Osteocyte (in vitro differentiated cells): ENCODE measurements at regions not wholly inside any gene's neighbourhood (a gene's known extent, or its start where the extent isn't known, plus 50 kb on each side); places are given as distances from the start of the nearest gene placed in this dataset.
"Not testable (repeated sequence)": the region's sequence is repeated elsewhere in the genome, so short reads cannot be mapped to it uniquely, and the experiment has no call there.

Experiments used
- DNase-seq: peaks from one replicate; pipeline ENCODE4 v3.0.0; 2021; ENCODE audit warnings: mixed read lengths; ENCODE audit not compliant: unreplicated experiment; ENCODE audit errors: extremely low spot score
- H3K27ac Mint-ChIP-seq: one replicate; pipeline ENCODE4 v1.8.0; 2021; ENCODE audit warnings: mild to moderate bottlenecking, mixed read lengths; ENCODE audit not compliant: unreplicated experiment
- H3K27me3 Mint-ChIP-seq: one replicate; pipeline ENCODE4 v1.8.0; 2021; ENCODE audit warnings: mixed read lengths; ENCODE audit not compliant: unreplicated experiment
- H3K36me3 Mint-ChIP-seq: one replicate; pipeline ENCODE4 v1.8.0; 2021; ENCODE audit warnings: mixed read lengths; ENCODE audit not compliant: unreplicated experiment
- H3K4me1 Mint-ChIP-seq: one replicate; pipeline ENCODE4 v1.8.0; 2021; ENCODE audit warnings: mixed read lengths; ENCODE audit not compliant: unreplicated experiment
- H3K4me3 Mint-ChIP-seq: one replicate; pipeline ENCODE4 v1.8.0; 2021; ENCODE audit warnings: mild to moderate bottlenecking, moderate library complexity, mixed read lengths; ENCODE audit not compliant: unreplicated experiment
- H3K9me3 Mint-ChIP-seq: one replicate; pipeline ENCODE4 v1.8.0; 2021; ENCODE audit warnings: mixed read lengths; ENCODE audit not compliant: unreplicated experiment
- TF ChIP-seq, protein P1 (sequence below): fragments of 200-600 bp; sonication (generic); IDR thresholded peaks from 2 replicates; pipeline ENCODE4 v1.5.0; 2021; ENCODE audit warnings: antibody characterized with exemption, mild to moderate bottlenecking, moderate library complexity

DNA sequence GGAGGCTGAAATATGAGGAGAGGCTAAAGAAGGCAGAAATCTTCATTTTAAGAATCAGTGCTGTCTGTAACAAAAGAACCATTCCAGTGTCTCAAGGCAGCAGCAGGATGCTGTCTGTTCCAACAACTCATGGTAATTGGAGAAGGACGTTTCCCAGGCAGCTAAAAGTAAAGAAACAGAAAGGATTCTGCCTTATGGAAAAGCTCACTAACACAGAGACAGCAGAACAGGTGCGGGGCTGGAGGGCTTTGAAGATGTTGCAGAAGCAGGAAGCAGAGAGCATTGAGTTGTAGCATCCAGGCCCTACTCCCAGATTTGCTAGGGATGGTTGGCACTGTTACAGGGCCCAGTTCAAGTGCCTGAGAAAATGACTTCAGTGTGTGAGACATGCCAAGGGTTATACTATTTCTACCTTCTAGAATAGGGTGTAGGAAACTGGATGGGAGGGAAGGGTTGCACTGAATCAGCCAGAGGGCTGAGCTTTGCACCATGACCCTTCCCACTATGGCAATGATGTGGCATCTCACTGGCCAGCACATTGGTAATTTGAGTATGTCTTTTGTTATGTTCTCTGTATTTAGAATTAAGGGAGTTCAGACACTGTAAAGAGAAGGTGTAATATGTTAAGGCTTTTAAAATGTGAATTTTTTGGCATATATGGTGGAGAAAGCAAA is 160.0 kb upstream of the FBXO33 start:
- TF ChIP-seq, protein P1, sequence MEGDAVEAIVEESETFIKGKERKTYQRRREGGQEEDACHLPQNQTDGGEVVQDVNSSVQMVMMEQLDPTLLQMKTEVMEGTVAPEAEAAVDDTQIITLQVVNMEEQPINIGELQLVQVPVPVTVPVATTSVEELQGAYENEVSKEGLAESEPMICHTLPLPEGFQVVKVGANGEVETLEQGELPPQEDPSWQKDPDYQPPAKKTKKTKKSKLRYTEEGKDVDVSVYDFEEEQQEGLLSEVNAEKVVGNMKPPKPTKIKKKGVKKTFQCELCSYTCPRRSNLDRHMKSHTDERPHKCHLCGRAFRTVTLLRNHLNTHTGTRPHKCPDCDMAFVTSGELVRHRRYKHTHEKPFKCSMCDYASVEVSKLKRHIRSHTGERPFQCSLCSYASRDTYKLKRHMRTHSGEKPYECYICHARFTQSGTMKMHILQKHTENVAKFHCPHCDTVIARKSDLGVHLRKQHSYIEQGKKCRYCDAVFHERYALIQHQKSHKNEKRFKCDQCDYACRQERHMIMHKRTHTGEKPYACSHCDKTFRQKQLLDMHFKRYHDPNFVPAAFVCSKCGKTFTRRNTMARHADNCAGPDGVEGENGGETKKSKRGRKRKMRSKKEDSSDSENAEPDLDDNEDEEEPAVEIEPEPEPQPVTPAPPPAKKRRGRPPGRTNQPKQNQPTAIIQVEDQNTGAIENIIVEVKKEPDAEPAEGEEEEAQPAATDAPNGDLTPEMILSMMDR, result no peak
- no peaks in the 10 kb centered on the region for H3K4me1 Mint-ChIP-seq
- no peak for DNase-seq
- H3K4me3 Mint-ChIP-seq, result no peak overlapping the region
- H3K9me3 Mint-ChIP-seq, result peaks cover 3% of the 10 kb centered on the region
- no peaks in the 10 kb centered on the region for H3K27me3 Mint-ChIP-seq
- no peaks in the 10 kb centered on the region for H3K36me3 Mint-ChIP-seq
- H3K27ac Mint-ChIP-seq, result no peak overlapping the region

DNA sequence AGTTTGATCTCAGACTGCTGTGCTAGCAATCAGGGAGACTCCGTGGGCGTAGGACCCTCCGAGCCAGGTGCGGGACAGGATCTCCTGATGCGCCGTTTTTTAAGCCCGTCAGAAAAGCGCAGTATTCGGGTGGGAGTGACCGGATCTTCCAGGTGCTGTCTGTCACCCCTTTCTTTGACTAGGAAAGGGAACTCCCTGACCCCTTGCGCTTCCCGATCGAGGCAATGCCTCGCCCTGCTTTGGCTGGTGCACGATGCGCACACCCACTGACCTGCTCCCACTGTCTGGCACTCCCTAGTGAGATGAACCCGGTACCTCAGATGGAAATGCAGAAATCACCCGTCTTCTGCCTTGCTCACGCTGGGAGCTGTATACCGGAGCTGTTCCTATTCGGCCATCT is 157.6 kb upstream of the FBXO33 start:
- H3K27ac Mint-ChIP-seq, H3K9me3 Mint-ChIP-seq, H3K4me1 Mint-ChIP-seq, DNase-seq, H3K4me3 Mint-ChIP-seq, H3K27me3 Mint-ChIP-seq, H3K36me3 Mint-ChIP-seq: not testable (repeated sequence)

DNA sequence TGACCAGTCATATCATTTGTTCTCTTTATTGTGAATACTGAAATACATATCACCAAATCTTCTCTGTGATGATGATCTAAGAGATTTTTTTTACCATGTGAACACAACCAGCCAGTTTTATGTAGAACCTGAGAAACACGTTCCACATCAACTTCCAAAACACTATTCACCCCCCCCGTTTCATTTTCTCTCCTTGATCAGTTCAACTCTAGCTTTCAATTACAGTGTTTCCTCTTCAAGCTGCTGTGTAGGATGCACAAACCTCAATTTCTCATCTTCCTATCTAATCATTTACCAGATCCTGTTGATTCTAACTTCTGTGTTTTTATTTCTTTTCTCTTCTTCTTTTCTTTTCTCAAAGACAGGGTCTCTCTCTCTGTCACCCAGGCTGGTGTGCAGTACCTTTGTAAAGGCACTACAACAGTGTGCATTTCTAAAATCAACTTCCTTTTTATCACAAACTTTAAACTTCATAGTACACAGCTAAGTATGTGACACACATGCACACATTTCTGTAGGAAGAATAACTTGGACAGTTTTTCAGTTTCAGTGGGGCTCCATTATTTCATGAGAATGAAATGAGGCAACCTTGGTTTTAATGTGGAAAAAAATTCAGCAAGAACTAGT is 149.9 kb upstream of the FBXO33 start:
- H3K4me1 Mint-ChIP-seq, result no peaks in the 10 kb centered on the region
- no peak overlapping the region for H3K27ac Mint-ChIP-seq
- TF ChIP-seq, protein P1, result no peak
- H3K4me3 Mint-ChIP-seq, result no peak overlapping the region
- DNase-seq, result no peak
- H3K9me3 Mint-ChIP-seq, result peaks cover 4% of the 10 kb centered on the region
- H3K36me3 Mint-ChIP-seq, result no peaks in the 10 kb centered on the region
- no peaks in the 10 kb centered on the region for H3K27me3 Mint-ChIP-seq

DNA sequence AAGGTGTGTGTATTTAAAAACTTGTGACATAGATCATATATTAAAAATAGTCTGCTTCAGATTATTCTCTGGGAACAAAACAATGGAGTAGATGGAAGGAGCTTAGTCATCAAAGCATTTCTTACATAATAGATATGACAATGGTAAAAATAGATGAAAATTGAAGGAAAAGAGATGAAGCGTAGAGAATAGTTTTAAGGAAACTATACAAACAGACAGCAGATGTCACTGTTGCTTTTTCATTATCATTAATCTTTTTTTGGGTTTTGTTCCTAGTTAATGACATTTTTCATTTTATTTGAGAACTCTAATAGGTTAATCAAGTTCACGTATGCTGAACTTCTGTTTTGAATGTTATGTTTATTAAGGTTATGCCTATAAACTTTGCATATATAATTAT is 149.2 kb upstream of the FBXO33 start:
- no peak for DNase-seq
- Mint-ChIP-seq H3K36me3 (no peaks in the 10 kb centered on the region), H3K27ac (no peak overlapping the region), H3K4me3 (no peak overlapping the region), H3K9me3 (no peaks in the 10 kb centered on the region), H3K4me1 (no peaks in the 10 kb centered on the region), H3K27me3 (no peaks in the 10 kb centered on the region)
- TF ChIP-seq, protein P1, result no peak

DNA sequence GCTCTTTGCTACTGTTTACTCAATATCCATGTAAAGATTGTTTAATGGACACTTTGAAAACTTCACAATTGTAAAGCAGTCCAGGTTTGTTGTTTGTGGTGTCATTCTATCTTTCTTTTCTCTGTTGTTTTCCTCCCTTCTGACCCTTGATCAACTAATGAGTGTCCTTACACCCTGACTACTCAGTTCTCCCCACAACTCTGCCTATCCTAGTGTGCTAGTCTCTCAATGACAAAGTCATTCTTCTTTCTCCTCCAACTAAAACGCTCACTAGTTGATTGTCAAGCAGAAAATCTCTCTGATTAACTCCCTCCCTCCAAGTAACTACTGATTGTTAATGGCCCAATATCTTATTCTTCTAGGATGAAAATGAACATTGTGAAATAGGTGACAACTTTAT is 148.5 kb upstream of the FBXO33 start:
- peaks cover 6% of the 10 kb centered on the region for H3K9me3 Mint-ChIP-seq

More for the DNA sequence above, 148.5 kb upstream of the FBXO33 start:
- H3K27ac Mint-ChIP-seq, result no peak overlapping the region
- no peak overlapping the region for H3K4me3 Mint-ChIP-seq
- TF ChIP-seq, protein P1, result no peak
- H3K27me3 Mint-ChIP-seq, result no peaks in the 10 kb centered on the region
- DNase-seq, result no peak
- H3K36me3 Mint-ChIP-seq, result no peaks in the 10 kb centered on the region
- no peaks in the 10 kb centered on the region for H3K4me1 Mint-ChIP-seq
